Endometrium (tissue), 2 donors: ENCODE measurements at regions not wholly inside any gene's neighbourhood (a gene's known extent, or its start where the extent isn't known, plus 50 kb on each side); places are given as distances from the start of the nearest gene placed in this dataset.

ENCODE experiments used
- FAIRE-seq: peaks from 2 replicates; lab custom pipeline; 2012; peaks lifted over from hg19 to GRCh38; lab: Jason Lieb, UNC
- donor health status: control.
- donor health status: control.

GRCh38 chr2:125857971-125858794 lies 797.8 kb upstream of the GYPC start:
- FAIRE-seq = no peak

DNA sequence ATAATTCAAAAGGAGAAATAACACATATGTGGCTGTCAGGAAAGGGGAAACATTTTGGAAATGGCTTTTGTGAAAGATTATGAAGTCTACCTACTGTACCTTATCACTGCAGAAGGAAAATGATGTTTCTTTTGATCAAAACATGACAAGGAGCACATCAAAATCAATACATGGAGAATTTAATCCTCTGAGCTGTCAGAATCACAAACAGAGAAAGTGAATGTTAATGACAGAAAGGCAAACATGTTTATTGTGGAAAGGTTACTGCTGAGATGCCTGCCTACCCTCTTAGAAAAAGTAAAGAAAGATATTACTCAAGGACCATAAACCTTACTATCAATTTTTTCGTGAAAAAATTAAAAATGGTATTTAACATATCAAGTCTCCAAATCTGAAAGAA lies 794.5 kb upstream of the GYPC start:
- no peak for FAIRE-seq

DNA sequence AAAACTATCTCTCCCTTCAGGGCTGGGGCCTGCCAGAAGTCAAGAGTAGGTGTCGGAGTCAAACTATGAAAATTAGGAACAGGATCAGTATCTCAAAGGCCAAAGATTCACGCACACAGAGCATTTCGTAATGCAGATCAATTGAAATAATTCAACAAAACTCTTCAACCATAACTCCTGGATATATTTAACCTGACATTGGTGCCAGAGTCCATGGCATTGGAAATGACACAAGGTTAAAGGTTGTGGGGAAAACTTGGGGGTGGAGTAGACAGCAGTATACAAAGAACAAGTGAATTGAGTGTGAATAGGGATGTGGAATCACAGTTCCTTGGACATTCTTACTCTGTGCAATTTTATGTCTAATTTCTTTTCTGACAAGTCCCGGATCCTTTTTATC lies 788.0 kb upstream of the GYPC start:
- no peak for FAIRE-seq

GRCh38 chr2:125870264-125870663 lies 785.7 kb upstream of the GYPC start:
- FAIRE-seq = no peak

DNA sequence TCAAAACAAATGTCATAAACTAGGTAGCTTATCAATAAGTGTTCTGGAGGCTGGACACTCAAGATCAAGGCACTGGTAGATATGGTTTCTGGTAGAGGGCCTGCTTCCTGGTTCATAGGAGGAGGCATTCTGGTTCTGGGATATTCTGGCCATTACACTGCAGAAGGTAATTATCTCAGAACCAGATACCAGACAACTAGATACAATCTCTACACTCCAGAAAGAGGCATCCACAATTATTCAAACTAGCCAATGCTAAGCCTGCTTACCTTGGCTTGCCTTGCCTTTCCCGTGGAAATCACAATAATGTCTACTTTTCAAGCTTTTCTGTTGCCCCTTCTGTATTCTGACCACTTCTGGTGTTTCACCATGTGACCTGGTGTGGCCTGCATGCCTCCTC lies 785.2 kb upstream of the GYPC start:
- no peak for FAIRE-seq

DNA sequence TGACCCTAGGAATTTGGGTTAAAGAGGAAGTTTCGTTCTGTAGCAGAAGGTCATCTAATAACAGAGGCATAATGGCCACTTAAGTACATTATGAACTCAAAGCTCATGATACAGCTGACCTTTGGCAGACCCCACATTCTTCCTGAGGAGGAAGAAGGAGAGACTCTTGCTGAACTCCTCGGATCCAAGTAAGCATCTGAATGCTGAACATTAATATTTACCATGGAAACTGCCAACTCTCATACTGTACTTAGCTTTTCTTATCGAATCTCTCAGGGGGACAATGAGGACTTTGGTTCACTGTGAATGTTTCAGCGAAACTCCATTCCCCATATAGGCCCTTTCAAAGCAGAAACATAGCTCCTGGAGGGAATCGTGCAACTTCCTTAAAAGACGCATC lies 781.4 kb upstream of the GYPC start:
- FAIRE-seq = no peak

- no peak for FAIRE-seq
Observed at GRCh38 chr2:125885340-125885739, 770.6 kb upstream of the GYPC start.

DNA sequence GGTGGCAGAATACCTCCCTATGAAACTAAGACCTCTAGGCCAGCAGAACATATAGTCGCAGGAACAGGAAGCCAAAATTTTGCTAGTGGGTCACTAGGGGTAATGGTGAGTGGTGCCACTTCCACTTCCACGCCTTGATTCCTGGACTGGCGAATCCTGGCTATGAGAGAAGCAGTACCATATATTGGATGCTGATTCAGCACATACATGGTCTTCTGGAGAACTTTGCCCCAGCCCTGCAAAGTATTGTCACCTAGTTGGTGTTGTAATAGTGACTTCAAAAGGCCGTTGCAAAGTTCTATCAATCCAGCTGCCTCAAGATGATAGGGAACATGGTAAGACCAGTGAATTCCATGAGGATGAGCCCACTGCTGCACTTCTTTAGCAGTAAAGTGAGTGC lies 769.8 kb upstream of the GYPC start:
- FAIRE-seq = no peak

DNA sequence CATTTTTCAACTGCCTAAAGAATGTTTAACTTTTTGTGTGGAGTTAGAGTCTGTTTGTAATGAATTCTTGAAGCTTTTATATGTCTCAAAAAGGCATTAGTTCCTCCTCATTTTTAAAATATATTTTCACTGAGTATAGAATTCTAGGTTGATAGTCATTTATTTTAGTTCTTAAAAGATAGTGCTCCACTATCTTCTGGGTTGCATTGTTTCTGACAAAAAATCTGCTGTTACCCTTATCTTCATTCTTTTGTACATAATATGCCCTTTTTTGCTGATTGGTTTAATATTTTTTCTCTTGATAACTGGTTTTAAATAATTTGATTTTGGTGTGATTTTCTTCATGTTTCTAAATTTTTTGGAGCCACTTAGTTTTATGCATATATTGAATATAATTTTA lies 754.7 kb upstream of the GYPC start:
- peak; percentile 72 for FAIRE-seq

GRCh38 chr2:125925891-125926546 lies 729.9 kb upstream of the GYPC start:
- FAIRE-seq = no peak

- no peak for FAIRE-seq
Observed at GRCh38 chr2:125935559-125935958, 720.4 kb upstream of the GYPC start.

DNA sequence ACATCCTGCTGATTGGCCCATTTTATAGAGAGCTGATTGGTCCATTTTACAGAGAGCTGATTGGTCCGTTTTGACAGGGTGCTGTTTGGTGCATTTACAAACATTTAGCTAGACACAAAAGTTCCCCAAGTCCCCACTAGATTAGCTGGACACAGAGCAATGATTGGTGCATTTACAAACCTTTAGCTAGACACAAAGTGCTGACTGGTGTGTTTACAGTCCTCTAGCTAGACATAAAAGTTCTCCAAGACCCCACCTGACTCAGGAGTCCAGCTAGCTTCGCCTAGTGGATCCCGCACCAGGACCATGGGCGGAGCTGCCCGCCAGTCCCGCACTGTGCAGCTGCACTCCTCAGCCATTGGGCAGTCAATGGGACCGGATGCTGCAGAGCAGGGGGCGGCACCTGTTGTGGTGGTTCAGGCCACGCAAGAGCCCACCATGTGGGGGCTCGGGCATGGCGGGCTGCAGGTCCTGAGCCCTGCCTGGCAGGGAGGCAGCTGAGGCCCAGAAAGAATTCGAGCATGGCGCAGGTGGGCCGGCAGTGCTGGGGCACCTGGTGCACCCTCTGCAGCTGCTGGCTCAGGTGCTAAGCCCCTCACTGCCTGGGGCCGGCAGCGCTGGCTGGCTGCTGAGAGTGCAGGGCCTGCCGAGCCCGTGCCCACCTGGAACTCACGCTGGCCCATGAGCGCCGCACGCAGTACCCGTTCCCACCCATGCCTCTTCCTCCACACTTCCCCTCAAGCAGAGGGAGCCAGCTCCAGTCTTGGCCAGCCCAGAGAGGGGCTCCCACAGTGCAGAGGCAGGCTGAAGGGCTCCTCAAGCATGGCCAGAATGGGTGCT lies 713.2 kb upstream of the GYPC start:
- no peak for FAIRE-seq

DNA sequence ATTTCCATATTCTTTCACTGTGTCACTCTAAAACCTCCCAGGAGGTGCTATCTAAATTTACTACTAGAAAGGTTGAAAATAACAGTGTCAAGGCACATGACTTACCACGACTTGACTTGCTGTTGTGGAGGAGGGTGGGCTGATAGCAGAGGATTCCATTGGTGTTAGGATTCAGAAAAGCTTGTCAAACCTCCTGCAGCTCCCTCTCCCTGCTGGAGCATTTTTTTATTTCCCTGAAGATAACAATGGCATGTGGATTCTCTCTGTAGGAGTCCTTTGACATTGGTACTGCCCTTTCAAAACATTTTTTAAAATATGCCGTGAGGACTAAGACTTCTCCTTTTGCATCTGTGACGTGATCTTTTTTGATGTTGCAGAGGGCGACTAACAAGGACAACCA lies 696.9 kb upstream of the GYPC start:
- no peak for FAIRE-seq

DNA sequence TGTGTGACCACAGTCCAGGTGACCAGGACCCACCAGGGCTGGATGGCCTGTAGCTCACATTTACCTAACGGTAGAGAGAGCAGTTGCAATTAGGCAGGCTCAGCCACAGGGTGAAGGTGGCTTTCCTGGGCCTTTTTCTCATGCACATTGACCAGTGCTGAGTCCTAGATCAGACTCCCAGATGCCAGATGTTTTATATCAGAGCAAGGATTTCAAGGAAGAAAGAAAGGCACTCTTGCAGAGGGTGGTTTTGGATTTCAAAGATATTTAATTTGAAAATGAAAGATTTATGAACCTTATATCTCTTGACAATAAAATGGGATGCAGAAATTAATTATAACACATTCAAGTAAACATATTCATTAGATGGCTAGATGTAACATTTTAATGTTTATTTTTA lies 694.2 kb upstream of the GYPC start:
- no peak for FAIRE-seq

- FAIRE-seq = no peak
Observed at GRCh38 chr2:125979886-125980285, 676.1 kb upstream of the GYPC start.

- no peak for FAIRE-seq
Observed at GRCh38 chr2:125983364-125983763, 672.6 kb upstream of the GYPC start.

- no peak for FAIRE-seq
Observed at GRCh38 chr2:126029316-126029715, 626.6 kb upstream of the GYPC start.

DNA sequence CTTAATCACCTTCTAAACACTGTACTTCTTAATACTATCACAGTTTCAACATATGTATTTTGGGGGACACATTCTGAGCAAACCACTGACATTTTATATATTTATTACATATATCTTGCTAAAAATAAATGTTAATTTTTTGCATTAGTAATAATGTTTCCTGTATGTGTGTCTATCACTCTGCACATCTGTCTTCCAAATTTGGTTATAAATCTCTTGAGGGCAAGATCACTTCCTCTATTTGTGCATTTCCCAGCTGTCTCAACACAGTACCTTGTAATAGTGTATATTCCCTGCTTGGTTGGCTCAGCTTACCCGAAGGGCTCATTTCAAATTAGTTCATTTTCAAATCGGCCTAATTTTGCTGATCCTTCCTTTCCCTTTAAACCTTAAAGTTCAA lies 617.1 kb upstream of the GYPC start:
- FAIRE-seq = no peak

- FAIRE-seq = no peak
Observed at GRCh38 chr2:126041391-126042047, 614.4 kb upstream of the GYPC start.

- FAIRE-seq = no peak
Observed at GRCh38 chr2:126042089-126042488, 613.9 kb upstream of the GYPC start.

DNA sequence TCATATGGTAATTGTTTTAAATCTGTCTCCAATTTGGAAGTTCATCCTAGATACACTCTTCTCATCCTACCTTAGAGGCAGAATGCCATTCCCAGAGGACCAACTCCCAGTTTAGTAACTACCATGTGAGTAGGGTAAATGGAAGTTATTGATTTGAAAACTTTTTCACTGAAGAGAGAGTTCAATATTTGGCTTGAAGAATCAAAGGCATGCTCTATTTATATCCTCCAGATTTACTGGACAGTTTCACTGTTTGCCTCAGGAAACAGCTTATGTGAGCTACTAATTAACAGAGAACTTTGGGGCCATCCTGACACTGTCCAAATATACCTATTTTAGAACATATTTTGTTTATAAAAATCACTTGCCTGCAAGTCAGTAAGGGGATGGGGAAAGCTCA lies 607.2 kb upstream of the GYPC start:
- no peak for FAIRE-seq

- no peak for FAIRE-seq
Observed at GRCh38 chr2:126049461-126049860, 606.5 kb upstream of the GYPC start.
